Mesenchymal stem cell (in vitro differentiated cells and primary cell): ENCODE measurements at regions not wholly inside any gene's neighbourhood (a gene's known extent, or its start where the extent isn't known, plus 50 kb on each side); places are given as distances from the start of the nearest gene placed in this dataset.

Experiments
- DNase-seq: peaks from one replicate; pipeline ENCODE4 v3.0.0-alpha.2; 2013
- H2AFZ ChIP-seq: one replicate; pipeline ENCODE4 v1.6.1; 2013; ENCODE audit warnings: low read depth, mild to moderate bottlenecking, control low read depth, inconsistent platforms, low read length, moderate library complexity
- H2AK5ac ChIP-seq: 2 replicates; pipeline ENCODE4 v1.6.1; 2013; ENCODE audit warnings: low read length, moderate library complexity, mild to moderate bottlenecking, inconsistent platforms; ENCODE audit not compliant: severe bottlenecking
- H2BK120ac ChIP-seq: one replicate; pipeline ENCODE4 v1.6.1; 2013; ENCODE audit warnings: low read depth, mild to moderate bottlenecking, inconsistent platforms, low read length, moderate library complexity
- H2BK12ac ChIP-seq, 2 experiments: one replicate each; pipeline ENCODE4 v1.6.1; 2013; ENCODE audit warnings: inconsistent platforms in 2 of 2, low read length in 2 of 2, mild to moderate bottlenecking in 2 of 2, moderate library complexity in 2 of 2, control low read depth in 1 of 2
- H2BK15ac ChIP-seq: one replicate; pipeline ENCODE4 v1.6.1; 2013; ENCODE audit warnings: mild to moderate bottlenecking, low read depth, inconsistent platforms; ENCODE audit not compliant: poor library complexity, severe bottlenecking
- H2BK5ac ChIP-seq: 2 replicates; pipeline ENCODE4 v1.6.1; 2013; ENCODE audit warnings: low read depth, mild to moderate bottlenecking, low read length, control low read depth, inconsistent platforms; ENCODE audit not compliant: poor library complexity, severe bottlenecking
- H3K14ac ChIP-seq, 2 experiments: one replicate each; pipeline ENCODE4 v1.6.1; 2013; ENCODE audit warnings: inconsistent platforms in 2 of 2, low read length in 2 of 2, control low read depth in 1 of 2, mild to moderate bottlenecking in 1 of 2, moderate library complexity in 1 of 2
- H3K18ac ChIP-seq, 2 experiments: one replicate each; pipeline ENCODE4 v1.6.1; 2013; ENCODE audit warnings: inconsistent platforms in 2 of 2, low read length in 2 of 2, control low read depth in 1 of 2, low read depth in 1 of 2, mild to moderate bottlenecking in 1 of 2
- H3K23ac ChIP-seq, 2 experiments: one replicate each; pipeline ENCODE4 v1.6.1; 2013; ENCODE audit warnings: inconsistent platforms in 2 of 2, low read length in 2 of 2, mild to moderate bottlenecking in 2 of 2, moderate library complexity in 2 of 2, control low read depth in 1 of 2
- H3K27ac ChIP-seq: 2 replicates; pipeline ENCODE4 v1.5.1; 2013; ENCODE audit warnings: mild to moderate bottlenecking, moderate library complexity, low read length, control low read depth, inconsistent platforms; ENCODE audit not compliant: poor library complexity, severe bottlenecking
- H3K27me3 ChIP-seq, 2 experiments: 2 replicates each; pipeline versions ENCODE4 v1.6.1 to v1.7.0; 2013; ENCODE audit warnings: low read length in 2 of 2, mild to moderate bottlenecking in 2 of 2, moderate library complexity in 2 of 2, control low read depth in 1 of 2, inconsistent platforms in 1 of 2; ENCODE audit not compliant: control insufficient read depth in 1 of 2, insufficient read depth in 1 of 2
- H3K36me3 ChIP-seq, 2 experiments: 2 replicates each; pipeline versions ENCODE4 v1.6.1 to v1.7.0; 2013; ENCODE audit warnings: low read length in 2 of 2, control low read depth in 1 of 2, inconsistent platforms in 1 of 2, low read depth in 1 of 2, mild to moderate bottlenecking in 1 of 2; ENCODE audit not compliant: insufficient read depth in 2 of 2, control insufficient read depth in 1 of 2
- H3K4ac ChIP-seq, 2 experiments: one replicate each; pipeline ENCODE4 v1.6.1; 2013; ENCODE audit warnings: inconsistent platforms in 2 of 2, low read length in 2 of 2, mild to moderate bottlenecking in 2 of 2, moderate library complexity in 2 of 2, control low read depth in 1 of 2, low read depth in 1 of 2
- H3K4me1 ChIP-seq: 2 replicates; pipeline ENCODE4 v1.6.1; 2013; ENCODE audit warnings: low read depth, low read length, control low read depth; ENCODE audit not compliant: control insufficient read depth, insufficient read depth
- H3K4me2 ChIP-seq: 2 replicates; pipeline ENCODE4 v1.6.1; 2013; ENCODE audit warnings: low read length, mild to moderate bottlenecking, inconsistent platforms; ENCODE audit not compliant: poor library complexity, severe bottlenecking
- H3K4me3 ChIP-seq, 2 experiments: 2 replicates each; pipeline versions ENCODE4 v1.5.1 to v1.7.0; 2013; ENCODE audit warnings: low read length in 2 of 2, mild to moderate bottlenecking in 2 of 2, control low read depth in 1 of 2, low read depth in 1 of 2; ENCODE audit not compliant: insufficient read depth in 1 of 2
- H3K79me1 ChIP-seq: replicated peaks from 2 replicates; pipeline ENCODE4 v1.6.1; 2013; ENCODE audit warnings: mild to moderate bottlenecking, control low read depth, low read length, inconsistent platforms; ENCODE audit not compliant: poor library complexity, severe bottlenecking
- H3K9ac ChIP-seq: 2 replicates; pipeline ENCODE4 v1.7.0; 2013; ENCODE audit warnings: mild to moderate bottlenecking, low read length, moderate library complexity
- H3K9me3 ChIP-seq: 2 replicates; pipeline ENCODE4 v1.7.0; 2013; ENCODE audit warnings: mild to moderate bottlenecking, low read length; ENCODE audit not compliant: control insufficient read depth
- H4K8ac ChIP-seq: one replicate; pipeline ENCODE4 v1.6.1; 2013; ENCODE audit warnings: inconsistent platforms, mild to moderate bottlenecking, low read length, moderate library complexity
- H4K91ac ChIP-seq: one replicate; pipeline ENCODE4 v1.6.1; 2013; ENCODE audit warnings: mild to moderate bottlenecking, low read length, inconsistent platforms
- WGBS: methylation state at CpG from one replicate; pipeline ENCODE4 v1.1.7; 2013; ENCODE audit warnings: mixed read lengths; 5-methylcytosine and 5-hydroxymethylcytosine counted together

GRCh38 chr20:60148885-60149284 lies 190.7 kb downstream of the CDH26 start:
- Histone ChIP-seq H3K14ac (no peak overlapping the region), H2BK15ac (no peak overlapping the region), H3K27ac (no peak overlapping the region), H3K4me3 (no peak overlapping the region), H3K79me1 (no peaks in the 10 kb centered on the region), H3K9me3 (no peaks in the 10 kb centered on the region), H2BK120ac (no peak overlapping the region), H3K27me3 (peaks cover 0 to 4% of the 10 kb centered on the region in 2 experiments), H3K4ac (no peak overlapping the region), H4K8ac (no peak overlapping the region), H2AFZ (no peak overlapping the region), H3K4me1 (no peaks in the 10 kb centered on the region), H2BK12ac (no peak overlapping the region), H3K23ac (no peak overlapping the region), H3K9ac (no peak overlapping the region), H3K36me3 (no peaks in the 10 kb centered on the region), H4K91ac (no peak overlapping the region), H2AK5ac (no peak overlapping the region), H3K18ac (no peak overlapping the region), H3K4me2 (no peak overlapping the region), H2BK5ac (no peak overlapping the region)
- DNase-seq, result no peak

GRCh38 chr20:60152792-60153191 lies 194.6 kb downstream of the CDH26 start:
- peaks cover 0 to 4% of the 10 kb centered on the region in 2 experiments for H3K27me3 ChIP-seq
- H2BK12ac ChIP-seq, result no peak overlapping the region
- H3K79me1 ChIP-seq, result no peaks in the 10 kb centered on the region
- no peak overlapping the region for H2AFZ ChIP-seq
- no peak overlapping the region for H3K4ac ChIP-seq
- H3K36me3 ChIP-seq, result no peaks in the 10 kb centered on the region
- H3K4me3 ChIP-seq, result no peak overlapping the region
- 76% methylated on average over 3 of the region's 3 CpGs for WGBS
- H2BK120ac ChIP-seq, result no peak overlapping the region
- H3K23ac ChIP-seq, result no peak overlapping the region
- no peak overlapping the region for H2AK5ac ChIP-seq
- no peak overlapping the region for H3K18ac ChIP-seq
- no peak overlapping the region for H4K91ac ChIP-seq
- H3K27ac ChIP-seq, result no peak overlapping the region
- no peak overlapping the region for H3K14ac ChIP-seq
- H2BK5ac ChIP-seq, result no peak overlapping the region
- H3K9me3 ChIP-seq, result peaks cover 5% of the 10 kb centered on the region
- no peaks in the 10 kb centered on the region for H3K4me1 ChIP-seq
- H3K4me2 ChIP-seq, result no peak overlapping the region
- no peak overlapping the region for H2BK15ac ChIP-seq
- H4K8ac ChIP-seq, result no peak overlapping the region
- no peak for DNase-seq
- no peak overlapping the region for H3K9ac ChIP-seq

DNA sequence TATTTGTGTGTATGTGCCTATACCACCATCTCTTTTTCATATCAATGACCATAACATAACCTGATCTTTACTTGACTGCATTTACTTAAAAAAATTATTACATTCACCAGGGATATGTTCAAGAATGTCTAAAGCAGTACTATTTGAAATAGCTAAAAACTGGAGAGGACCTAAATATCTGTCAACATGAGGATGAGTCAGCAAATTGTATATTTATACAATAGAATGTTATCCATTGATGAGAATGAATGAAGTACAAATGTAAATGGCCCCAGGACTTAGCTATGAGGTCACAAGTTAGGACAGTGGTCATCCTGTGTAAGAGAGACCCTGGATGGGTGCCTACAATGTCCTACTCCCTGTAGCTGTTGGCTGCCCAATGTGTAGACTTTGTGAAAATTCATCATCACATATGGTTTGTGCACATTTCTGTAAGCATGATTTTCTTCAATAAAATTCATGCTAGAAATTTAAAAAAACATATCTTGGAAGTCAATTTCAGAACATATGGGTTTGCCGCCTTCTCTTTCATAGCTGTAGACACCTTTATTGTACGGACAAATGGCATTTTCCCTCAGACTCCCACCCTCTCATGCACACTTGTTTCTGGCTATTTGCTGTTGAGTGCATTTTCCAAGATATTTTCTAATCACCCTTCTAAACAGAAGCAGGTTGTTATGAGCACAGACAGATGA lies 202.4 kb downstream of the CDH26 start:
- 89% methylated on average over 2 of the region's 2 CpGs for WGBS
- no peak overlapping the region for H2BK5ac ChIP-seq
- H2AK5ac ChIP-seq, result no peak overlapping the region
- no peaks in the 10 kb centered on the region for H3K4me1 ChIP-seq
- no peak for DNase-seq
- H2BK15ac ChIP-seq, result no peak overlapping the region
- no peak overlapping the region for H3K4me2 ChIP-seq
- H2BK120ac ChIP-seq, result no peak overlapping the region
- H3K4ac ChIP-seq, result no peak overlapping the region
- H3K4me3 ChIP-seq, result no peak overlapping the region
- H4K8ac ChIP-seq, result no peak overlapping the region
- H3K9ac ChIP-seq, result no peak overlapping the region
- H4K91ac ChIP-seq, result no peak overlapping the region
- H3K18ac ChIP-seq, result no peak overlapping the region
- H2BK12ac ChIP-seq, result no peak overlapping the region
- no peak overlapping the region for H3K27ac ChIP-seq
- no peaks in the 10 kb centered on the region for H3K27me3 ChIP-seq
- no peak overlapping the region for H3K14ac ChIP-seq
- no peak overlapping the region for H2AFZ ChIP-seq
- H3K9me3 ChIP-seq, result peaks cover 13% of the 10 kb centered on the region
- no peaks in the 10 kb centered on the region for H3K79me1 ChIP-seq
- no peak overlapping the region for H3K23ac ChIP-seq
- H3K36me3 ChIP-seq, result no peaks in the 10 kb centered on the region

DNA sequence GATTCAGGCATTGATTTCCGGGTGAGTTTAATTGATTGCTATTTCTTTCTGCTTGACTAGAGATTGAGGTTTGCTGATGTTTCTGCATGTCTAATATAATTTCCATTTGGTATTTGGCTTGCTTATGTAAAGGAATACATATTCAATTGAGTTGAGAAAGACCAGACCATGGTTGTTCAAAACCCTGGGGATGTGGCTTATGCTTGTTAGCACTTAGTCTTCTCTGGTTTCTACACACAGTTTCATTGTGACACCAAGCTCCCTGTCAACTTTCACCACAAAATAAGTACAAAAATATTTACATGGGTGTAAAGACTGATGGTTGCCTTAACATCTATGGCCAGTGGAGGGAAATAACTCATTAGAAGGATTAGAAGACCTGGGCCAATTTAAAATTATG lies 209.6 kb downstream of the CDH26 start:
- Histone ChIP-seq H3K9me3 (no peaks in the 10 kb centered on the region), H3K36me3 (no peaks in the 10 kb centered on the region), H3K18ac (no peak overlapping the region), H2BK5ac (no peak overlapping the region), H3K27me3 (peaks cover 0 to 2% of the 10 kb centered on the region in 2 experiments), H2AK5ac (no peak overlapping the region), H3K4ac (no peak overlapping the region), H3K9ac (no peak overlapping the region), H3K23ac (no peak overlapping the region), H3K4me3 (no peak overlapping the region), H3K27ac (no peak overlapping the region), H3K4me1 (no peaks in the 10 kb centered on the region), H3K14ac (no peak overlapping the region), H2BK12ac (no peak overlapping the region), H2AFZ (no peak overlapping the region), H4K91ac (no peak overlapping the region), H2BK120ac (no peak overlapping the region), H3K4me2 (no peak overlapping the region), H2BK15ac (no peak overlapping the region), H3K79me1 (no peaks in the 10 kb centered on the region), H4K8ac (no peak overlapping the region)
- WGBS, result 95% methylated on average over 1 of the region's 1 CpG
- no peak for DNase-seq
